DMS 273 (cell line): ENCODE measurements at regions not wholly inside any gene's neighbourhood (a gene's known extent, or its start where the extent isn't known, plus 50 kb on each side); places are given as distances from the start of the nearest gene placed in this dataset.
"Not testable (repeated sequence)": the region's sequence is repeated elsewhere in the genome, so short reads cannot be mapped to it uniquely, and the experiment has no call there.

Source experiments
- DNase-seq: peaks from one replicate; lab custom pipeline; 2025; ENCODE audit not compliant: unreplicated experiment; lab: John Stamatoyannopoulos, UW

DNA sequence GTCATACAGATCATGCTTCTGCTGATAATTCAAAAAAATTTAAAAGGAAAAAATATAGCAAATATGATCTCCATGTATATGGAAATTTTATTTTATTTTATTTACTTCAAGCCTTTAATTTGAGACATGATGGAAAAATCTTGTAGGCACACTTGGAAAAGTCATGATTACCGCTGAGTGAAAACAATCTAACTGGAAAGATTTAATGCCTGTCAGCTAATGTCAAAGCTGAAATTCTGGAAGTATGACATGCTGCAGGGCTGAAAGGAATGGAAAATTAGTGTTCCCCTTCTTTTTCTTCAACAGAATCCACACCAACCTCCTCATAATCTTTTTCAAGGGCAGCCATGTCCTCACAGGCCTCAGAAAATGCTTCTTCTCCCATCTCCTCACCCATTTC lies 58.2 kb downstream of the RPRM start:
- no peak for DNase-seq

DNA sequence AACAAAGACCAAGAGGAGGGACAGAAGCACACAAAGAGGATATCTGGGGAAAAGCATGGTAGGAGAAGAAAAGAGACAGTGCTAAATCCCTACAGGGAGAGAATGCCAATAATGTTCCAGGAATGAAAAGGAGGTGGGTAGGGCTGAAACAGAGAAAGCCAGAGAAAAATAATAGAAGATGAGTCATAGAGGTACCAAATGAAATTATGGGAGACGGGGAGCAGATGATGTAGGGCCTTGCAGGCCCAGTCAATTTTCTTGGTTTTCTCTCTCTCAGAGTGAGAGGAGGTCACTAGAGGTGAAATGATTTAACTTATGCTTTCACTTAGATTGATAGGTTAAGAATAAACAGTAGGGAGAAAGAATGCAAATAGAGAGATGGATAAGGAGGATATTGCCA lies 61.5 kb downstream of the RPRM start:
- DNase-seq: no peak

- DNase-seq: no peak
These were observed 62.5 kb downstream of the RPRM start for GRCh38 chr2:153416071-153416470.

DNA sequence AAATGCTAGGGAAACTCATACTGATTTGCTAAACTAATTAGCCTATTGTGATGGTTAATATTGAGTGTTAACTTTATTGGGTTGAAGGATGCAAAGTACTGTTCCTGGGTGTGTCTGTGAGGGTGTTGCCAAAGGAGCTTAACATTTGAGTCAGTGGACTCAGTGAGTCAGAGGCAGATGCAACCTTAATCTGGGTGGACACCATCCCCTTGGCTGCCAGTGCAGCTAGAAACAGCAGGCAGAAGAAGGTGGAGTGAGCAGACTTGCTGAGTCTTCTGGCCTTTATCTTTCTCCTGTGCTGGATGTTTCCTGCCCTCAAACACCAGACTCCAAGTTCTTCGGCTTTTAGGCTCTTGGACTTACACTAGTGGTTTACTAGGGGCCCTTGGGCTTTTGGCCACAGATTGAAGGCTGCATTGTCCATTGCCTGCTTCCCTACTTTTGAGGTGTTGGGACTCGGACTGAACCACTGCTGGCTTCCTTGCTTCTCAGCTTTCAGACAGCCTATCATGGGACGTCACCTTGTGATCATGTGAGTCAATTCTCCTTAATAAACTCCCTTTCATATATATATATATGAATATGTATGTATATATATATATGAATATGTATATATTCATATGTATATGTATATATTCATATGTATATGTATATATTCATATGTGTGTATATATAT lies 69.7 kb downstream of the RPRM start:
- DNase-seq: no peak

DNA sequence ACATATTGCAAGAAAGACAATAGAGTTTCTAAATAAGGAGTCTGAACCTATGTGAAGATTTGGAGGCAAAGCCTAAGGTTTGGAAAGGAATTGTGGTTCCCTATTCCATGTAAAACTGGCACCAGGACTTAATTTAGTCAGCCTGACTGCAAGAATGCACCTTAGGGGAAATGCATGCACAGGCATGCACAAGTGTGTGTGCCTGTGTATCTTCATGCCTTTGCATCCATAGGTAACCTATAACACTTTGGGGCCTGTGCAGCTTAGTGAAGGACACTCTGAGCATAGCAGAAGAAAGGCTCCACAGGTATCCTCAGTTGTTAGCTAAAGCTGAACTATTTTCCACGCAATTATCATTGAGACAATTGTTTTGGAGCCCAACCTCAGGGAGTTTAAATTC lies 73.4 kb downstream of the RPRM start:
- DNase-seq: no peak

DNA sequence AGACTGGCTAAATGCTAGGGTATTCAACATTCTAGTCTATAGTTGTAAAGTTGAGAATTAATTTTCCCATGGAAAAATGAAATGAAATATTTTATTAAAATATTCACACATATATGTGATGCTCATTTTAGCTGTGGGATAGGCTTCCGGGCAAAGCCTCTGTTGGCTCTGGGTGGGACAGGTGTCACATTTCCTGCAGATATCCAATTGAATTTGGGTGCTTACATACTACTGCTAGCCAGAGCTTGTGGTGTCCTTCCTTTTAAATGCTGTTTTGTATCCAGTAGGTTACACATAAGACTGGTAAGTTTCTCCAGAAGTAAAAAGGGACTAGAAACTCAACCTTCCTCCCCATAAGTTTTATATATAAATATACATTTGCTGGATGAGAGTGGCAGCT lies 73.8 kb downstream of the RPRM start:
- DNase-seq: no peak

DNA sequence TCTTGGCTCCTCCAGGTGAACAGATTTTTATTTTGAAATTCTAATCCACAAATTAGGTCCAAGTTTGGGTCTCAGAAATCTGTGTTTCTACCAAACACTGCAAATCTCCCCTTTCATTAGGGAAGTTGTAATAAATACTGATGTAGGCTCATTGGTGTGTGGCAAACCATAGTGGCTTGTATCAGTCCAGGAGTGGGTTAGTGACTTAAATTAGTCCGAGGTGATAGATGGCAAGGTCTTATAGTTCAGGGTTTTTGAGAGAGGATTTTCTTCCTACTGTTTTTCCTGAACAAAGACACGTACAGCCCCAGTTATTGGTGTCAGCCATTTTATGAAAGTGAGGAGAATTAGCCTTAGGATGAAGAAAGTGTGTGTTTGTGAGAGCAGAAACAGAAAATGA lies 74.6 kb downstream of the RPRM start:
- DNase-seq: no peak

- DNase-seq: not testable (repeated sequence)
These were observed 75.2 kb downstream of the RPRM start for GRCh38 chr2:153403352-153403751.

DNA sequence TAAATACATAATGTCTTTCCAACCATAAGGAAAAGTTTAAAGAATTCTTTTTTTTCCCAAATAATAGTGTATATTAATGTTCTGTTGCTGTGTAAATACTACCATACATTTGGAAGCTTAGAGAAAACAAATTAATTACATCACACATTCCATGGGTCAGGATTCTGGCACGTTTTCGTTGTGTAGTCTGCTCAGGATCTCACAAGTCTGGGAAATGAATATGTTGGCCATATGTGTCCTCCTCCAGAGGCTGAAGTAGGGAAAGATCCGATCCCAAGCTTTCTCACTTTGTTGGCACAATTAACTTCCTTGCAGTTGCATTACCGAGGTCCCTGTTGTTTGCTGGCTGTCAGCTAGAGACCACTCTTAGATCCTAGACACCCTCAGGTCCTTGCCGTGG lies 83.9 kb downstream of the RPRM start:
- no peak for DNase-seq

DNA sequence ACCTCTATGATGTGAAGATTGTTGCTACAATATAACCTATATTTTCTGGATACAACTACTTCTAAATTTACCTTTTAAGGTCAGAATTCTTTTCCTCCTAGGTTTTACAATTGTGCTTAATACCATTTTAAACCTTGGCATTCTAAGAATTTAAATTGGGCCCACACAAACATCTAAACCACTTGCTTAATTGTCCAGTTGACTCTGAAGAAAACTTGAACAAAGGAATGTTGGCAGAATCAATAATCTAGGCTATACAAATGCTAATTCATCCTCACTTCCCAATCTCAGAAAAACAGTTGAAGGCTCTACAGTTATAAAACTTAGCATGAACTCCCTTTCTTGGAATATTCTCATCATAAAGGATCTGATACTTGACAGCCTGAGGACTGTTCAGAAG lies 84.3 kb downstream of the RPRM start:
- no peak for DNase-seq

GRCh38 chr2:153393518-153393917 lies 85.0 kb downstream of the RPRM start:
- no peak for DNase-seq

DNA sequence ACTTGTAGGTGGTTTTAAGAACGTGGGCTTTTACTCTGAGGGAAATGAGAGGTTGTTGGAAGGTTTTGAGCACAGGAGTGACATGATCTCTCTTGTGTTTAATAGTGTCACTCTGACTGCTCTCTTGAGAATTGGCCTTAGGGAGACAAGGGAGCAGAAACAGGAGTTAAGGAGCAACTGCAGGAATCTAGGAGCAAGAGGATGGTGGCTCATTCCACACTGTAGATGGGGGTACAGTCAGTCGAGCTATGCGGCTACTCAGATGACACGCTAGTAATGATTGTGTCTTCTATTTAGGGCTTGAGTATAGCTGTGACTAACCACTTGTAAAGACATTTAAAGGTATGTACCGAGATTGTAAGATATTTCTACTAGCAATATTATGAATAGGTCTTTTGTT lies 87.4 kb downstream of the RPRM start:
- DNase-seq: no peak

- DNase-seq: no peak
These were observed 90.3 kb downstream of the RPRM start for GRCh38 chr2:153388246-153388645.

- no peak for DNase-seq
These were observed 91.4 kb downstream of the RPRM start for GRCh38 chr2:153387203-153387602.

DNA sequence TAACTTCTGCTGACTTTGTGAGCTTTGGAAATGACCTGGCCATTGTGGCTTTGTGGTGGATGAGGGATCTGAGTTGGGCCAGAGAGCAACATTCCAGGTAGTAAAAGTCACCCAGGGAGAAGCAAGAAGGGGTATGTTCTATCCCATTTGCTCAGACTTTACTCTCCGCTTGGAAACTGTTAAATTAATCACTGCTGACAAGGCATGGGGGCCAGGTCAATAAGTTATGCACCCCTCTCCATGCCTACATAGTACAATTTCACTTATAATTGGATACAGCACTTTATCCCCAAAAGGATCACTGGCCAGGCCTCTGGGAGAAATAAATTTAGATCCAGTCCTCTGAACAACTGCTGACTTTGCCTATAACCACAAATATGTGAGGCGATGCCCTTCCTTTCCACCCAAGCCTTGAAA lies 92.1 kb downstream of the RPRM start:
- DNase-seq: no peak

DNA sequence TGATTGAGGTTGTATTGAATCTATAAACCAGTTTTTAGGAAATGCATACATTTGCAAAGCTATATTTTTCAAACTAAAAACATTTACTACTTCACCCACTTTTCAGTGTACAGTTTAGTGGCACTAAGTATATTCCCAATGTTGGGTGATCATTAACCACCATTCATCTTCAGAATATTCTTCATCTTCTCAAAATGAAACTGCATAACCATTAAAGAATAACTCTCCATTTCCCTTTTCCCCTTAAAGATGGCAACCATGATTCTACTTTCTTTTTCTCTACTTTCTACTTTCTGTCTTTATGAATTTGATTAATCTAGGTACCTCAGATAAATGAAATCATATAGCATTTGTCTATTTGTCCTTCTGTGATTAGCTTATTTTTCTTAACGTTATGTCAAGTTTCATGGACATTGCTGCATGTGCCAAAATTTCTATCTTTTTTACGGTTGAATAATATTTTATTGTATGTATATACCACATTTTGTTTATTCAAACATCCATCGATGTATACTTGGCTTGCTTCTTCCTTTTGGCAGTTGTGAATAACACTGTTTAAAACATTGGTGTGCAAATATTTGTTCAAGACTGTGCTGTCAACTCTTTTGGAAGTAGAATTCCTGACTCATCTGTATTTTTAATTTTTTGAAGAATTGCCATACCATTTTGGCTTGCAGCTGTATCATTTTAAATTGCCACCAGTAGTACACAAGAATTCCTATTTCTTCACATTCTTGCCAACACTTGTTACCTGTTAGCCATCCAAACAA lies 104.9 kb downstream of the RPRM start:
- DNase-seq: no peak

GRCh38 chr2:153360239-153360638 lies 118.3 kb downstream of the RPRM start:
- no peak for DNase-seq

DNA sequence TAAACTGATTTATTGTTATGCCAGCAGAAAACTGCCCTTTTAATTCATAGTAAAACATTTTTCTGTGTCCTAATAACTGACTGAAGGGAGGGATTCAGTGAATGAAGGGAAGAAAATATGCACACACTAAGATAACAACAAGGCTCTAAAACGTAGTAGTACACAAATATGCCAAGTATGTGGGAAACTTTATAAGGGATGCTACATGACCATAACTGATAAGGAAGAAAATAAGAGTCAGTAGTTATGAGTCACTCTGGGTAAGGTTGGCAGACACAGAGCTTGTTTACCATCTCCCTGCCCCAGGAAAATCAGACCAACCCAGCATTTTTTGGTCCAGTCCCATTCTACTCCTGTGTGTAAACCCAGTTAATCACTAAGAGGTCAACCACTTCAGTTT lies 124.2 kb downstream of the RPRM start:
- DNase-seq: no peak

- DNase-seq: no peak
These were observed 129.0 kb downstream of the RPRM start for GRCh38 chr2:153349603-153350002.

DNA sequence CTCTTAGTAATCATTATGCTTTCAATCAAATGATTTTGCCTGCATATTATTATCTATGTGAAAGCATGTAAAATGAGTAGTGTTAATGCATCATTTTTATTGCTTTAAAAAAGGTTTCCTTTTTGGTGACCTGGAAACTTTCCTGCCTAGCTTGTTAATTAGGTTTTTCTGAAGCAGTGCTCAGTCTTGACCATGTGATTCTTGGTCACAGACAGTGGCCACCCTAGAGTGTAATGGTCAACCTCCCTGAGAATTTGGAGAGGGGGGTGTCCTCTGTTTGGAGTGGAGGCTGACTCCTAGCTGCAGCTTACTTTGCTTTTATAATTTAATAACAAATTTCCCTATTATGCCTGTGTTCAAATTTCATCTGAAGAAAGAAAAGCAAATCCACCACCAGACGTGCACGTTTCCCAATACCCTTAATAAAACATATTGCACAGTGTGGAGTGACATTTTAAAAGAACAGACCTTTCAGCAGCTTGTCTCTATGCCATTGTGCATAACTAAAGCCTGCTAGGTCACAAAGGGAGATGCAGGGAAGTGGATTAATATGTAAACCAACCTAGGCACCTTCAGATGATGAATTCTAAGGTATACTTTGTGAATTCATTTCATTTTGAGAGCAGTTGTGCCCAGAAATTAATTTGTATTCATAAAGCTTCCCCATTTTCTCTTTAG lies 130.6 kb downstream of the RPRM start:
- DNase-seq: no peak

DNA sequence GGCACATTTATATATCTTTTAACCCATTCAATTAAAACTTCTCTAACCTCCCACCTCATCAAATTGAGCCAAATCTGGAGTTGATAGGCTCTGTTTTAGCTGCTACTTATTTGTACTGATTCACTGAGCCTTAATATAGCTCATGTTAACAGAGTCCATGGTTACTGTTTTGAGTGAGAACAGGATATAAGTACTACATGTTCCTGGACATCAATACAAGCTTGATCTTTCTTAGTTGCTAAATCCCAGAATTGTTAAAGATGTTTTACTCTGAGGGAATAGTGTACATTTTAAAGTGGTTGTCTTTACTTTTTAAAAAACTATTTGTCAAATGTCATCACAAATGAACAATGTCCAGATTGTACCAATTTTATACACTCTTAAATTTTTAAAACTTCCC lies 157.7 kb downstream of the RPRM start:
- no peak for DNase-seq

- no peak for DNase-seq
These were observed 167.1 kb downstream of the RPRM start for GRCh38 chr2:153311432-153311831.
